ENCODE measurements at regions not wholly inside any gene's neighbourhood (a gene's known extent, or its start where the extent isn't known, plus 50 kb on each side); places are given as distances from the start of the nearest gene placed in this dataset.

DNA sequence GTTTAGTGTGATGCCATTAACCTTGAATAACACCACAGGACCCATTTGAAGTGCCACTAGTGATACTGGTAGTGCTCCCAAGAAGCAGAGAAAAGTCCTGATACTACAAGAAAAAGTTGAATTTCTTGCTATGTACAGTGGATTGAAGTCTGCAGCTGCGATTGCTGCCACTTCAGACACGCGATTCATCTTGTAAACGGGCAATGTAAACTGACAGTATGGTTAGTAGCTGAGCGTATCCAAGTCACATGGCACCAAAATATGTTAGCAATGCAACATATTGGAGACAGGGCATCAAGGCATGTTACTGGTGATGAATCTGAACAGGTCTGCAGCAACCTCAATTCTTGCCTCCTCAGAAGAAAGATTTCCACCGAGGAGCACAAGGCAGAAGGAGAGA lies 238.9 kb downstream of the HS3ST3B1 start:
- no peak for TF ChIP-seq EZH2 (IDR thresholded peaks at IDR 0.05; ENCODE audit: borderline replicate concordance, low read length)
- TF ChIP-seq, protein P1, sequence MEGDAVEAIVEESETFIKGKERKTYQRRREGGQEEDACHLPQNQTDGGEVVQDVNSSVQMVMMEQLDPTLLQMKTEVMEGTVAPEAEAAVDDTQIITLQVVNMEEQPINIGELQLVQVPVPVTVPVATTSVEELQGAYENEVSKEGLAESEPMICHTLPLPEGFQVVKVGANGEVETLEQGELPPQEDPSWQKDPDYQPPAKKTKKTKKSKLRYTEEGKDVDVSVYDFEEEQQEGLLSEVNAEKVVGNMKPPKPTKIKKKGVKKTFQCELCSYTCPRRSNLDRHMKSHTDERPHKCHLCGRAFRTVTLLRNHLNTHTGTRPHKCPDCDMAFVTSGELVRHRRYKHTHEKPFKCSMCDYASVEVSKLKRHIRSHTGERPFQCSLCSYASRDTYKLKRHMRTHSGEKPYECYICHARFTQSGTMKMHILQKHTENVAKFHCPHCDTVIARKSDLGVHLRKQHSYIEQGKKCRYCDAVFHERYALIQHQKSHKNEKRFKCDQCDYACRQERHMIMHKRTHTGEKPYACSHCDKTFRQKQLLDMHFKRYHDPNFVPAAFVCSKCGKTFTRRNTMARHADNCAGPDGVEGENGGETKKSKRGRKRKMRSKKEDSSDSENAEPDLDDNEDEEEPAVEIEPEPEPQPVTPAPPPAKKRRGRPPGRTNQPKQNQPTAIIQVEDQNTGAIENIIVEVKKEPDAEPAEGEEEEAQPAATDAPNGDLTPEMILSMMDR (IDR thresholded peaks at IDR 0.05; ENCODE audit: low read length) = no peak
